ENCODE measurements at regions not wholly inside any gene's neighbourhood (a gene's known extent, or its start where the extent isn't known, plus 50 kb on each side); places are given as distances from the start of the nearest gene placed in this dataset.

DNA sequence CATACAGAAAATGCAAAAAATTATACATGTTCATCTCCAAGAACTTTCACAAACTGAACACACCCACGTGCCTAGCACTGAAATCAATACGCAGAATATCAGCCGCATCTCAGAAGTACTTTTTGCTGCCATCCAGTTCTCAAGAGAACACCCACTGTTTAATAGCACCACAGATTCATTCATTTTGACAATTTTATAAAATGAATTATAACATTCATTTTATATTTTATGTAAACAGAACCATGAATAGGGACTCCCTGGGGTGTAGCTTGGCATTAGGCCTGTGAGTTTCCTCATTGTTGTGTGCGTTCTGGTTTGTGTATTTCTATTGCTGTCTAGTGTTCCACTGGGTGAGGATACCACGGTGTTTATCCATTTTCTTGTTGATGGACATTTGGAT, 77.3 kb upstream of the PIP4K2A start:
- TF ChIP-seq, protein P1, sequence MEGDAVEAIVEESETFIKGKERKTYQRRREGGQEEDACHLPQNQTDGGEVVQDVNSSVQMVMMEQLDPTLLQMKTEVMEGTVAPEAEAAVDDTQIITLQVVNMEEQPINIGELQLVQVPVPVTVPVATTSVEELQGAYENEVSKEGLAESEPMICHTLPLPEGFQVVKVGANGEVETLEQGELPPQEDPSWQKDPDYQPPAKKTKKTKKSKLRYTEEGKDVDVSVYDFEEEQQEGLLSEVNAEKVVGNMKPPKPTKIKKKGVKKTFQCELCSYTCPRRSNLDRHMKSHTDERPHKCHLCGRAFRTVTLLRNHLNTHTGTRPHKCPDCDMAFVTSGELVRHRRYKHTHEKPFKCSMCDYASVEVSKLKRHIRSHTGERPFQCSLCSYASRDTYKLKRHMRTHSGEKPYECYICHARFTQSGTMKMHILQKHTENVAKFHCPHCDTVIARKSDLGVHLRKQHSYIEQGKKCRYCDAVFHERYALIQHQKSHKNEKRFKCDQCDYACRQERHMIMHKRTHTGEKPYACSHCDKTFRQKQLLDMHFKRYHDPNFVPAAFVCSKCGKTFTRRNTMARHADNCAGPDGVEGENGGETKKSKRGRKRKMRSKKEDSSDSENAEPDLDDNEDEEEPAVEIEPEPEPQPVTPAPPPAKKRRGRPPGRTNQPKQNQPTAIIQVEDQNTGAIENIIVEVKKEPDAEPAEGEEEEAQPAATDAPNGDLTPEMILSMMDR (IDR thresholded peaks at IDR 0.05) = no peak
- no peak for TF ChIP-seq ZFX (IDR thresholded peaks at IDR 0.05; ENCODE audit: borderline replicate concordance)

All from 22Rv1 (cell line).